ENCODE measurements at regions not wholly inside any gene's neighbourhood (a gene's known extent, or its start where the extent isn't known, plus 50 kb on each side); places are given as distances from the start of the nearest gene placed in this dataset.
A peak's percentile ranks its signal among the peaks of the same experiment; 100 is the strongest.
"Not testable (repeated sequence)": the region's sequence is repeated elsewhere in the genome, so short reads cannot be mapped to it uniquely, and the experiment has no call there.

GRCh38 chr6:12603673-12604049, 112.9 kb upstream of the PHACTR1 start:
- DNase-seq (ENCODE audit: low read depth in 2 of 3, low spot score in 2 of 3): no peak

GRCh38 chr6:12605888-12606345, 110.7 kb upstream of the PHACTR1 start:
- DNase-seq (ENCODE audit: low read depth in 2 of 3, low spot score in 2 of 3): peak in 2 of 3 donors; percentile 65 to 85

GRCh38 chr6:12606616-12607015, 110.0 kb upstream of the PHACTR1 start:
- no peak for DNase-seq (ENCODE audit: low read depth in 2 of 3, low spot score in 2 of 3)

GRCh38 chr6:12608016-12608860, 108.3 kb upstream of the PHACTR1 start:
- DNase-seq (ENCODE audit: low read depth in 2 of 3, low spot score in 2 of 3): peak in 2 of 3 donors; percentile 18 to 54

- DNase-seq (ENCODE audit: low read depth in 2 of 3, low spot score in 2 of 3): no peak
These were observed 107.7 kb upstream of the PHACTR1 start for GRCh38 chr6:12608874-12609273.

- DNase-seq (ENCODE audit: low read depth in 2 of 3, low spot score in 2 of 3): no peak
These were observed 106.8 kb upstream of the PHACTR1 start for GRCh38 chr6:12609751-12610150.

- no peak for DNase-seq (ENCODE audit: low read depth in 2 of 3, low spot score in 2 of 3)
These were observed 105.7 kb upstream of the PHACTR1 start for GRCh38 chr6:12610862-12611261.

GRCh38 chr6:12613811-12614210, 102.8 kb upstream of the PHACTR1 start:
- DNase-seq (ENCODE audit: low read depth in 2 of 3, low spot score in 2 of 3): no peak

GRCh38 chr6:12614456-12614855, 102.1 kb upstream of the PHACTR1 start:
- DNase-seq (ENCODE audit: low read depth in 2 of 3, low spot score in 2 of 3): no peak

GRCh38 chr6:12618296-12618695, 98.3 kb upstream of the PHACTR1 start:
- no peak for DNase-seq (ENCODE audit: low read depth in 2 of 3, low spot score in 2 of 3)

GRCh38 chr6:12621754-12622153, 94.8 kb upstream of the PHACTR1 start:
- no peak for DNase-seq (ENCODE audit: low read depth in 2 of 3, low spot score in 2 of 3)

- DNase-seq (ENCODE audit: low read depth in 2 of 3, low spot score in 2 of 3): no peak
These were observed 94.0 kb upstream of the PHACTR1 start for GRCh38 chr6:12622566-12622965.

- no peak for DNase-seq (ENCODE audit: low read depth in 2 of 3, low spot score in 2 of 3)
These were observed 92.3 kb upstream of the PHACTR1 start for GRCh38 chr6:12624142-12624837.

- DNase-seq (ENCODE audit: low read depth in 2 of 3, low spot score in 2 of 3): no peak
These were observed 89.5 kb upstream of the PHACTR1 start for GRCh38 chr6:12627053-12627452.

GRCh38 chr6:12628327-12628726, 88.2 kb upstream of the PHACTR1 start:
- no peak for DNase-seq (ENCODE audit: low read depth in 2 of 3, low spot score in 2 of 3)

- DNase-seq (ENCODE audit: low read depth in 2 of 3, low spot score in 2 of 3): not testable (repeated sequence)
These were observed 82.8 kb upstream of the PHACTR1 start for GRCh38 chr6:12633746-12634145.

GRCh38 chr6:12635375-12635774, 81.2 kb upstream of the PHACTR1 start:
- DNase-seq (ENCODE audit: low read depth in 2 of 3, low spot score in 2 of 3): no peak

- no peak for DNase-seq (ENCODE audit: low read depth in 2 of 3, low spot score in 2 of 3)
These were observed 80.8 kb upstream of the PHACTR1 start for GRCh38 chr6:12635813-12636212.

GRCh38 chr6:12636336-12636735, 80.2 kb upstream of the PHACTR1 start:
- DNase-seq (ENCODE audit: low read depth in 2 of 3, low spot score in 2 of 3): peak in 1 of 3 donors; percentile 29

GRCh38 chr6:12637960-12638641, 78.5 kb upstream of the PHACTR1 start:
- peak in 2 of 3 donors; percentile 73 to 80 for DNase-seq (ENCODE audit: low read depth in 2 of 3, low spot score in 2 of 3)

- DNase-seq (ENCODE audit: low read depth in 2 of 3, low spot score in 2 of 3): no peak
These were observed 76.1 kb upstream of the PHACTR1 start for GRCh38 chr6:12640438-12640837.

Data from hematopoietic multipotent progenitor cell (in vitro differentiated cells).